H1 (cell line): ENCODE measurements at regions not wholly inside any gene's neighbourhood (a gene's known extent, or its start where the extent isn't known, plus 50 kb on each side); places are given as distances from the start of the nearest gene placed in this dataset.

ENCODE experiments used
- CTCF ChIA-PET: fragments of 300-600 bp; sonication (Branson Sonifier 250); formaldehyde crosslinking; loops from one replicate; lab custom pipeline; 2021; ENCODE audit not compliant: partially characterized antibody; lab: Charles Lee
- POLR2A ChIA-PET: fragments of 300-600 bp; sonication (Branson Sonifier 250); formaldehyde crosslinking; loops from one replicate; lab custom pipeline; 2021; ENCODE audit warnings: inconsistent platforms; ENCODE audit not compliant: partially characterized antibody; lab: Charles Lee
- DNase-seq, 2 experiments: peaks; one replicate each; pipeline versions ENCODE4 v3.0.0 to v3.0.0-alpha.2; 2010 to 2022; ENCODE audit warnings: low spot score in 2 of 2, low read depth in 1 of 2, mixed read lengths in 1 of 2
- FAIRE-seq: peaks from 2 replicates; lab custom pipeline; 2011; peaks lifted over from hg19 to GRCh38; lab: Jason Lieb, UNC
- H2AFZ ChIP-seq: 2 replicates; pipeline ENCODE4 v1.8.1; 2012; ENCODE audit warnings: low read length, inconsistent platforms
- H2AK5ac ChIP-seq: 2 replicates; pipeline ENCODE4 v1.6.1; 2013; ENCODE audit warnings: low read depth, low read length
- H2BK120ac ChIP-seq: replicated peaks from 2 replicates; pipeline ENCODE3; 2013; ENCODE audit warnings: low read depth, low read length, inconsistent platforms
- H2BK12ac ChIP-seq: 2 replicates; pipeline ENCODE4 v1.6.1; 2013; ENCODE audit warnings: low read depth, low read length
- H2BK15ac ChIP-seq: 2 replicates; pipeline ENCODE4 v1.6.1; 2013; ENCODE audit warnings: low read length
- H2BK20ac ChIP-seq: 2 replicates; pipeline ENCODE4 v1.6.1; 2013; ENCODE audit warnings: low read length
- H2BK5ac ChIP-seq: 2 replicates; pipeline ENCODE4 v1.6.1; 2013; ENCODE audit warnings: low read depth, low read length
- H3K14ac ChIP-seq: 2 replicates; pipeline ENCODE4 v1.6.1; 2013; ENCODE audit warnings: inconsistent platforms; ENCODE audit not compliant: insufficient read length
- H3K18ac ChIP-seq: 2 replicates; pipeline ENCODE4 v1.6.1; 2013; ENCODE audit warnings: low read length; ENCODE audit errors: extremely low read depth
- H3K23ac ChIP-seq: 2 replicates; pipeline ENCODE4 v1.6.1; 2013; ENCODE audit warnings: inconsistent platforms; ENCODE audit not compliant: insufficient read length
- H3K23me2 ChIP-seq: 2 replicates; pipeline ENCODE4 v1.6.1; 2013; ENCODE audit warnings: low read depth, low read length
- H3K27ac ChIP-seq: 2 replicates; pipeline ENCODE4 v1.6.1; 2011; ENCODE audit warnings: low read depth, low read length, inconsistent platforms
- H3K27me3 ChIP-seq, 4 experiments: replicated peaks in 1 of 4; 1 replicate in 1 of 4; 2 replicates in 3 of 4; pipeline versions ENCODE4 v1.6.1 to v1.8.1; 2011 to 2013; ENCODE audit warnings: low read length in 3 of 4, mild to moderate bottlenecking in 3 of 4, inconsistent platforms in 2 of 4, mixed read lengths in 2 of 4, moderate library complexity in 1 of 4; ENCODE audit not compliant: control insufficient read depth in 3 of 4, insufficient read depth in 3 of 4; ENCODE audit errors: extremely low read depth in 1 of 4
- H3K36me3 ChIP-seq, 4 experiments: 2 replicates each; pipeline versions ENCODE4 v1.6.1 to v1.8.1; 2011 to 2013; ENCODE audit warnings: mild to moderate bottlenecking in 4 of 4, low read length in 3 of 4, moderate library complexity in 2 of 4, control low read depth in 1 of 4, inconsistent platforms in 1 of 4; ENCODE audit not compliant: insufficient read depth in 4 of 4, control insufficient read depth in 2 of 4
- H3K4ac ChIP-seq: replicated peaks from 2 replicates; pipeline ENCODE3; 2013; ENCODE audit warnings: low read length, low read depth, mixed read lengths, inconsistent platforms; ENCODE audit not compliant: insufficient read length
- H3K4me1 ChIP-seq, 4 experiments: replicated peaks in 1 of 4; 1 replicate in 1 of 4; 2 replicates in 3 of 4; pipeline versions ENCODE4 v1.6.1 to v1.8.1; 2011 to 2013; ENCODE audit warnings: low read length in 3 of 4, inconsistent platforms in 2 of 4, mixed read lengths in 1 of 4; ENCODE audit not compliant: insufficient read depth in 4 of 4, control insufficient read depth in 3 of 4
- H3K4me2 ChIP-seq, 2 experiments: 2 replicates each; pipeline versions ENCODE4 v1.6.1 to v1.8.1; 2011 to 2013; ENCODE audit warnings: low read depth in 2 of 2, low read length in 2 of 2, control low read depth in 1 of 2, inconsistent platforms in 1 of 2, mild to moderate bottlenecking in 1 of 2; ENCODE audit not compliant: insufficient read depth in 1 of 2
- H3K4me3 ChIP-seq, 4 experiments: fragments of 200-600, 300-600 bp in 1 of 4; sonication (generic), shearing (Covaris generic), sonication (Bioruptor Twin) in 1 of 4; 2 replicates each; pipeline versions ENCODE4 v1.5.1 to v1.8.1; 2011 to 2016; ENCODE audit warnings: low read length in 4 of 4, low read depth in 3 of 4, control low read depth in 2 of 4, inconsistent platforms in 2 of 4, mild to moderate bottlenecking in 2 of 4, mixed read lengths in 1 of 4, moderate library complexity in 1 of 4; ENCODE audit not compliant: insufficient read depth in 2 of 4; ENCODE audit errors: extremely low read depth in 1 of 4
- H3K56ac ChIP-seq: replicated peaks from 2 replicates; pipeline ENCODE3; 2013; ENCODE audit warnings: low read depth, mild to moderate bottlenecking, mixed read lengths, low read length, inconsistent platforms; ENCODE audit not compliant: insufficient read length
- H3K79me1 ChIP-seq: 2 replicates; pipeline ENCODE4 v1.6.1; 2013; ENCODE audit warnings: low read depth, low read length, control low read depth
- H3K79me2 ChIP-seq, 2 experiments: 2 replicates each; pipeline versions ENCODE4 v1.6.1 to v1.8.1; 2012 to 2013; ENCODE audit warnings: low read length in 2 of 2, mild to moderate bottlenecking in 2 of 2, inconsistent platforms in 1 of 2; ENCODE audit not compliant: insufficient read depth in 2 of 2, control insufficient read depth in 1 of 2
- H3K9ac ChIP-seq, 4 experiments: replicated peaks in 1 of 4; 1 replicate in 1 of 4; 2 replicates in 3 of 4; pipeline versions ENCODE4 v1.6.1 to v1.8.1; 2011 to 2013; ENCODE audit warnings: low read depth in 3 of 4, low read length in 3 of 4, control low read depth in 2 of 4, mild to moderate bottlenecking in 2 of 4, moderate library complexity in 2 of 4, inconsistent platforms in 1 of 4; ENCODE audit errors: extremely low read depth in 1 of 4
- H3K9me3 ChIP-seq, 2 experiments: 2 replicates each; pipeline versions ENCODE4 v1.6.1 to v1.8.1; 2012 to 2013; ENCODE audit warnings: mild to moderate bottlenecking in 2 of 2, moderate library complexity in 2 of 2, control low read depth in 1 of 2, inconsistent platforms in 1 of 2, low read depth in 1 of 2, low read length in 1 of 2, mixed read lengths in 1 of 2; ENCODE audit not compliant: insufficient read depth in 2 of 2
- H4K20me1 ChIP-seq, 2 experiments: replicated peaks in 1 of 2; 2 replicates each; pipeline versions ENCODE3 to v1.8.1; 2011 to 2013; ENCODE audit warnings: inconsistent platforms in 2 of 2, low read length in 2 of 2, mild to moderate bottlenecking in 1 of 2; ENCODE audit not compliant: insufficient read depth in 2 of 2, control insufficient read depth in 1 of 2
- H4K5ac ChIP-seq: 2 replicates; pipeline ENCODE4 v1.6.1; 2013; ENCODE audit warnings: low read length, low read depth, mixed read lengths, inconsistent platforms; ENCODE audit not compliant: insufficient read length
- H4K8ac ChIP-seq: 2 replicates; pipeline ENCODE4 v1.8.0; 2013; ENCODE audit warnings: mild to moderate bottlenecking, moderate library complexity, low read length, inconsistent platforms; ENCODE audit not compliant: insufficient read depth; ENCODE audit errors: extremely low read depth
- H4K91ac ChIP-seq: replicated peaks from 2 replicates; pipeline ENCODE3; 2013; ENCODE audit warnings: low read length, mixed read lengths, inconsistent platforms; ENCODE audit not compliant: insufficient read length
- ASH2L ChIP-seq: fragments of 200-600, 300-600 bp; sonication (generic); IDR thresholded peaks from one replicate; pipeline ENCODE4 v1.7.1; 2017; ENCODE audit warnings: low read length
- ATF3 ChIP-seq: IDR thresholded peaks from 2 replicates; pipeline ENCODE4 v1.6.1; 2011; ENCODE audit warnings: low read depth, mild to moderate bottlenecking, low read length; ENCODE audit not compliant: insufficient read depth
- BRCA1 ChIP-seq: IDR thresholded peaks from 2 replicates; pipeline ENCODE4 v1.6.1; 2012; ENCODE audit warnings: low read depth, low read length, improper control_type of control experiment
- CBX5 ChIP-seq: fragments of 300-800, 300-1000 bp; sonication (generic); IDR thresholded peaks from 2 replicates; pipeline ENCODE4 v1.7.1; 2016; ENCODE audit warnings: antibody characterized with exemption, low read length, low read depth
- CBX8 ChIP-seq: fragments of 300-800, 300-1000 bp; sonication (generic); IDR thresholded peaks from 2 replicates; pipeline ENCODE4 v1.7.1; 2016; ENCODE audit warnings: low read depth, low read length, borderline replicate concordance
- CEBPB ChIP-seq: IDR thresholded peaks from 2 replicates; pipeline ENCODE4 v1.6.1; 2012; ENCODE audit warnings: low read depth, low read length
- CHD2 ChIP-seq: IDR thresholded peaks from 2 replicates; pipeline ENCODE4 v1.6.1; 2012; ENCODE audit warnings: low read length, improper control_type of control experiment
- EGR1 ChIP-seq: IDR thresholded peaks from 2 replicates; pipeline ENCODE4 v1.6.1; 2011; ENCODE audit warnings: low read depth, low read length, borderline replicate concordance
- HDAC6 ChIP-seq: IDR thresholded peaks from one replicate; pipeline ENCODE4 v1.7.1; 2012; ENCODE audit warnings: low read depth, mild to moderate bottlenecking, inconsistent platforms, low read length, moderate library complexity
- JUND ChIP-seq: IDR thresholded peaks from 2 replicates; pipeline ENCODE4 v1.6.1; 2011; ENCODE audit warnings: mild to moderate bottlenecking, improper control_type of control experiment, low read length
- PHF8 ChIP-seq: fragments of 200-600 bp; sonication (generic); conservative IDR thresholded peaks from 2 replicates; pipeline ENCODE4 v1.7.1; 2012; ENCODE audit warnings: low read depth, mild to moderate bottlenecking, inconsistent platforms, low read length, moderate library complexity
- RNF2 ChIP-seq: fragments of 200-900, 300-1000 bp; sonication (generic); IDR thresholded peaks from 2 replicates; pipeline ENCODE4 v1.7.1; 2016; ENCODE audit warnings: borderline replicate concordance, low read depth, mild to moderate bottlenecking, antibody characterized with exemption, low read length; ENCODE audit not compliant: poor library complexity, severe bottlenecking; ENCODE audit errors: missing control alignments
- SIX5 ChIP-seq: IDR thresholded peaks from 2 replicates; pipeline ENCODE4 v1.6.1; 2011; ENCODE audit warnings: mild to moderate bottlenecking, low read depth, low read length
- TAF1 ChIP-seq: IDR thresholded peaks from 2 replicates; pipeline ENCODE4 v1.6.1; 2011; ENCODE audit warnings: mild to moderate bottlenecking, low read depth, low read length
- TBP ChIP-seq: IDR thresholded peaks from 2 replicates; pipeline ENCODE4 v1.6.1; 2011; ENCODE audit warnings: low read depth, low read length, improper control_type of control experiment
- TEAD4 ChIP-seq: IDR thresholded peaks from 2 replicates; pipeline ENCODE4 v1.6.1; 2012; ENCODE audit warnings: low read depth, low read length, inconsistent platforms, mixed read lengths
- WGBS, 2 experiments: shearing (Covaris generic) in 1 of 2; methylation state at CpG; one replicate each; pipeline versions ENCODE4 v1.1.6 to v1.1.7; 2013 to 2015; ENCODE audit warnings: low lambda C conversion rate in 2 of 2, mixed read lengths in 2 of 2, inconsistent platforms in 1 of 2, low coverage in 1 of 2, missing lambda C conversion rate in 1 of 2; ENCODE audit not compliant: insufficient replicate concordance in 2 of 2, insufficient coverage in 1 of 2, insufficient read length in 1 of 2; ENCODE audit errors: extremely low coverage in 1 of 2, missing lambda C conversion rate in 1 of 2; 5-methylcytosine and 5-hydroxymethylcytosine counted together

GRCh38 chr5:118258223-118258622 lies 730.1 kb downstream of the DTWD2 start:
- Histone ChIP-seq H2AFZ (no peak overlapping the region), H3K36me3 (no peaks in the 10 kb centered on the region), H3K27ac (no peak overlapping the region), H3K4me1 (no peaks in the 10 kb centered on the region), H3K79me1 (no peaks in the 10 kb centered on the region), H2BK15ac (no peak overlapping the region), H2BK12ac (no peak overlapping the region), H3K56ac (no peak overlapping the region), H3K79me2 (no peaks in the 10 kb centered on the region), H3K14ac (no peak overlapping the region), H4K8ac (no peak overlapping the region), H3K23me2 (no peaks in the 10 kb centered on the region), H2BK5ac (no peak overlapping the region), H3K9me3 (no peaks in the 10 kb centered on the region), H4K20me1 (no peaks in the 10 kb centered on the region), H2BK120ac (no peak overlapping the region), H4K91ac (no peak overlapping the region), H3K4me3 (no peak overlapping the region), H2AK5ac (no peak overlapping the region), H3K18ac (no peak overlapping the region), H3K23ac (no peak overlapping the region), H3K4ac (no peak overlapping the region), H3K9ac (no peak overlapping the region), H4K5ac (no peak overlapping the region), H3K4me2 (no peak overlapping the region), H2BK20ac (no peak overlapping the region), H3K27me3 (no peaks in the 10 kb centered on the region)
- FAIRE-seq (no peak), DNase-seq (no peak)
- ChIA-PET CTCF (no interaction called here), POLR2A (no interaction called here)
- WGBS, 2 experiments, result 96% methylated on average over 1 of the region's 1 CpG; no CpG with 5 or more reads in 1 of the 2 experiments
- TF ChIP-seq CHD2 (no peak), SIX5 (no peak), ATF3 (no peak), HDAC6 (no peak), TBP (no peak), CEBPB (no peak), RNF2 (no peak), CBX8 (no peak), TAF1 (no peak), EGR1 (no peak), TEAD4 (no peak), ASH2L (no peak), CBX5 (no peak), PHF8 (no peak), JUND (no peak), BRCA1 (no peak)
